Neuronal stem cell (in vitro differentiated cells): ENCODE measurements at regions not wholly inside any gene's neighbourhood (a gene's known extent, or its start where the extent isn't known, plus 50 kb on each side); places are given as distances from the start of the nearest gene placed in this dataset. TPM values are rescaled to one million over a fixed set of nuclear protein-coding genes. Genes with fewer than 3 reads are reported as not detected.

Experiments
- DNase-seq: peaks from one replicate; pipeline ENCODE4 v3.0.0-alpha.2; 2013; ENCODE audit warnings: low spot score
- H2AFZ ChIP-seq: one replicate; pipeline ENCODE4 v1.6.1; 2013; ENCODE audit warnings: mild to moderate bottlenecking, low read length, inconsistent platforms
- H2AK5ac ChIP-seq: 2 replicates; pipeline ENCODE4 v1.6.1; 2013; ENCODE audit warnings: low read depth, mild to moderate bottlenecking, inconsistent platforms, low read length, moderate library complexity, mixed read lengths
- H2BK120ac ChIP-seq: 2 replicates; pipeline ENCODE4 v1.6.1; 2013; ENCODE audit warnings: low read depth, mild to moderate bottlenecking, inconsistent platforms, low read length, moderate library complexity, mixed read lengths
- H2BK12ac ChIP-seq: one replicate; pipeline ENCODE4 v1.6.1; 2013; ENCODE audit warnings: low read length, inconsistent platforms
- H2BK15ac ChIP-seq: 2 replicates; pipeline ENCODE4 v1.6.1; 2013; ENCODE audit warnings: mild to moderate bottlenecking, low read length, inconsistent platforms, mixed read lengths
- H2BK5ac ChIP-seq: one replicate; pipeline ENCODE4 v1.6.1; 2013; ENCODE audit warnings: inconsistent platforms, mild to moderate bottlenecking, low read length, moderate library complexity
- H3K14ac ChIP-seq: one replicate; pipeline ENCODE4 v1.6.1; 2013; ENCODE audit warnings: low read length, inconsistent platforms
- H3K18ac ChIP-seq: 2 replicates; pipeline ENCODE4 v1.6.1; 2013; ENCODE audit warnings: low read length, inconsistent platforms
- H3K23ac ChIP-seq: 2 replicates; pipeline ENCODE4 v1.6.1; 2013; ENCODE audit warnings: low read depth, mild to moderate bottlenecking, mixed read lengths, low read length, inconsistent platforms; ENCODE audit not compliant: poor library complexity
- H3K27ac ChIP-seq: replicated peaks from 3 replicates; pipeline ENCODE4 v1.5.1; 2013; ENCODE audit warnings: low read length, inconsistent platforms
- H3K27me3 ChIP-seq, 3 experiments: 2 replicates each; pipeline ENCODE4 v1.6.1; 2013; ENCODE audit warnings: low read length in 3 of 3, mild to moderate bottlenecking in 2 of 3, inconsistent platforms in 1 of 3, low read depth in 1 of 3, mixed read lengths in 1 of 3, moderate library complexity in 1 of 3; ENCODE audit not compliant: control insufficient read depth in 3 of 3, insufficient read depth in 3 of 3
- H3K36me3 ChIP-seq, 2 donors: replicated peaks in 1 of 2; 2 replicates each; pipeline ENCODE4 v1.6.1; 2013; ENCODE audit warnings: low read length in 2 of 2; ENCODE audit not compliant: control insufficient read depth in 2 of 2, insufficient read depth in 2 of 2
- H3K4ac ChIP-seq: 2 replicates; pipeline ENCODE4 v1.6.1; 2013; ENCODE audit warnings: inconsistent platforms, mild to moderate bottlenecking, low read length, moderate library complexity
- H3K4me1 ChIP-seq, 2 donors: 1 replicate in 1 of 2; 2 replicates in 1 of 2; pipeline ENCODE4 v1.6.1; 2013; ENCODE audit warnings: low read length in 2 of 2, low read depth in 1 of 2; ENCODE audit not compliant: control insufficient read depth in 2 of 2, insufficient read depth in 1 of 2
- H3K4me2 ChIP-seq: one replicate; pipeline ENCODE4 v1.6.1; 2013; ENCODE audit warnings: mild to moderate bottlenecking, low read length, inconsistent platforms; ENCODE audit not compliant: insufficient read depth, poor library complexity, severe bottlenecking
- H3K4me3 ChIP-seq, 2 donors: 2 replicates each; pipeline ENCODE4 v1.5.1; 2013; ENCODE audit warnings: low read length in 2 of 2, mild to moderate bottlenecking in 2 of 2, inconsistent platforms in 1 of 2, moderate library complexity in 1 of 2
- H3K79me1 ChIP-seq: one replicate; pipeline ENCODE4 v1.6.1; 2013; ENCODE audit warnings: low read depth, mild to moderate bottlenecking, inconsistent platforms, low read length, moderate library complexity
- H3K9ac ChIP-seq: one replicate; pipeline ENCODE4 v1.6.1; 2013; ENCODE audit warnings: mild to moderate bottlenecking, low read depth, low read length, inconsistent platforms; ENCODE audit not compliant: poor library complexity
- H3K9me3 ChIP-seq, 2 donors: replicated peaks in 1 of 2; 2 replicates each; pipeline versions ENCODE3 to v1.6.1; 2013; ENCODE audit warnings: low read length in 2 of 2, mild to moderate bottlenecking in 2 of 2, inconsistent platforms in 1 of 2, low read depth in 1 of 2, mixed read lengths in 1 of 2, moderate library complexity in 1 of 2; ENCODE audit not compliant: control insufficient read depth in 2 of 2, insufficient read depth in 1 of 2
- H4K8ac ChIP-seq: one replicate; pipeline ENCODE4 v1.6.1; 2013; ENCODE audit warnings: low read depth, mild to moderate bottlenecking, inconsistent platforms, low read length, moderate library complexity
- H4K91ac ChIP-seq: one replicate; pipeline ENCODE4 v1.6.1; 2013; ENCODE audit warnings: low read length, low read depth, mild to moderate bottlenecking, inconsistent platforms; ENCODE audit not compliant: poor library complexity
- WGBS, 2 donors: extraction: QIAGEN DNeasy Blood & Tissue Kit; methylation state at CpG; one replicate each; pipeline ENCODE4 v1.1.7; 2013; ENCODE audit warnings: missing lambda C conversion rate in 2 of 2, mixed read lengths in 1 of 2; ENCODE audit not compliant: insufficient read length in 2 of 2, insufficient replicate concordance in 1 of 2; ENCODE audit errors: extremely low coverage in 2 of 2; 5-methylcytosine and 5-hydroxymethylcytosine counted together
- small RNA-seq: library from polyadenylated mRNA; stranded (forward); fragments of <200 nt; extraction: miRNeasy Mini kit (QIAGEN cat#:217004); gene quantifications from one replicate; pipeline ENCODE3, GENCODE V24; 2013; ENCODE audit not compliant: insufficient read depth

- Histone ChIP-seq H3K14ac (no peak overlapping the region), H3K4me3 (no peak overlapping the region), H3K4me2 (no peak overlapping the region), H2AK5ac (no peak overlapping the region), H3K18ac (no peak overlapping the region), H3K27ac (no peak overlapping the region), H3K4me1 (peaks cover 0 to 5% of the 10 kb centered on the region in 2 donors), H2BK5ac (no peak overlapping the region), H2BK12ac (no peak overlapping the region), H2BK120ac (no peak overlapping the region), H3K9ac (no peak overlapping the region), H3K9me3 (no peaks in the 10 kb centered on the region), H3K27me3 (no peaks in the 10 kb centered on the region), H4K91ac (no peak overlapping the region), H4K8ac (no peak overlapping the region), H3K23ac (no peak overlapping the region), H2BK15ac (no peak overlapping the region), H3K36me3 (no peaks in the 10 kb centered on the region), H3K4ac (no peak overlapping the region), H3K79me1 (no peaks in the 10 kb centered on the region), H2AFZ (no peak overlapping the region)
- DNase-seq, result no peak
- no CpG with 5 or more reads among the region's 2 CpGs for WGBS, 2 donors
Observed at GRCh38 chr17:31591924-31592323, 200.4 kb downstream of the RAB11FIP4 start.

DNA sequence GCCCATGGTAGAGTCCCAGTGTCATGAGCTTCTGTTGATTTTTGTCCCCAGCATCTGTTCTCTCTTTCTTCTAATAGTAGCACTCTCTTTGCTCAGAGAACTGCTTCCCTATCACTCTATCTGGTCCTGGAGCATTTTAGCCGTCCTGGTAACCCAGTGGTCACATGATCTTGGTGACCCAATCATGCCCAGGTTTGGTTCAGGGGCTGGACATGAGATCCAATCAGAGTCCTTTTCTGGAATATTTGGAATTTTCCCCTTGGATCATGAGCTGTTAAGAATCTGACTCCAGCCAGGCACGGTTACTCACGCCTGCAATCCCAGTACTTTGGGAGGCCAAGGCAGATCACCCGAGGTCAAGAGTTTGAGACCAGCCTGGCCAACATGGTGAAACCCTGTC, 197.0 kb downstream of the RAB11FIP4 start:
- Histone ChIP-seq H3K27ac (no peak overlapping the region), H2AK5ac (no peak overlapping the region)
- no CpG with 5 or more reads among the region's 4 CpGs for WGBS, 2 donors

DNA sequence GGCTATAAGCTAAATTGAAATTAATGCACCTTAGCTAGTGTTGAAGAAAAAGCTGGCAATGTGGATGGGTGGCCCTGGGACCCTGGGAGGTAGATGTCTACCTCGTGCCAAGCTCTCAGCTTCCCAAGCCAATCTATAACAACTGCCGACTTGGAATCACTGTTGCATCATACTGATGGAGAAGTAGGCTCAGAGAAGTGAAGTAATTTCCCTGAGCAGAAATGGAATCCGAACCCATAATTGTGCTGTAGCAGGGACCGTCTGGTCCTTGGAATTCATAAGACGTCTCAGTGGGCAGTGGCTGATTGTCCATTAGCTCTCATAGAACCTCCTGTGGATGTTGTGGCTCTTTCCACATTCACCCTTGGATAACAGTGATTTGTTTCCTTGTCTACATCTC, 196.6 kb downstream of the RAB11FIP4 start:
- no peak overlapping the region for H4K91ac ChIP-seq
- no peak overlapping the region for H2BK5ac ChIP-seq
- no peak overlapping the region for H3K9ac ChIP-seq
- no peak overlapping the region for H3K4me2 ChIP-seq
- H3K4ac ChIP-seq, result no peak overlapping the region
- no CpG with 5 or more reads among the region's 5 CpGs for WGBS, 2 donors
- H3K27me3 ChIP-seq, result no peaks in the 10 kb centered on the region
- H3K9me3 ChIP-seq, result no peaks in the 10 kb centered on the region
- no peak overlapping the region for H3K18ac ChIP-seq
- no peak overlapping the region for H3K27ac ChIP-seq
- H2BK120ac ChIP-seq, result no peak overlapping the region
- no peak overlapping the region for H4K8ac ChIP-seq
- H3K36me3 ChIP-seq, result no peaks in the 10 kb centered on the region
- H3K23ac ChIP-seq, result no peak overlapping the region
- H3K14ac ChIP-seq, result no peak overlapping the region
- H3K79me1 ChIP-seq, result peaks cover 2% of the 10 kb centered on the region
- no peak overlapping the region for H2AK5ac ChIP-seq
- DNase-seq, result no peak
- no peak overlapping the region for H2BK12ac ChIP-seq
- no peak overlapping the region for H2BK15ac ChIP-seq
- no peaks in the 10 kb centered on the region for H3K4me1 ChIP-seq
- H3K4me3 ChIP-seq, result no peak overlapping the region
- no peak overlapping the region for H2AFZ ChIP-seq

More for the DNA sequence above, 197.0 kb downstream of the RAB11FIP4 start:
- Histone ChIP-seq H3K18ac (no peak overlapping the region), H2BK120ac (no peak overlapping the region), H3K27me3 (no peaks in the 10 kb centered on the region), H3K9ac (no peak overlapping the region), H4K8ac (no peak overlapping the region), H2BK15ac (no peak overlapping the region), H3K23ac (no peak overlapping the region), H3K4ac (no peak overlapping the region), H3K4me2 (no peak overlapping the region), H3K79me1 (peaks cover 2% of the 10 kb centered on the region), H2BK5ac (no peak overlapping the region), H3K4me3 (no peak overlapping the region), H2AFZ (no peak overlapping the region), H3K9me3 (no peaks in the 10 kb centered on the region), H3K36me3 (no peaks in the 10 kb centered on the region), H3K4me1 (no peaks in the 10 kb centered on the region), H3K14ac (no peak overlapping the region), H4K91ac (no peak overlapping the region), H2BK12ac (no peak overlapping the region)
- no peak for DNase-seq

Small RNA genes in the stretch of these regions (small RNA-seq; reads per million reads assigned to genes)
- gene AC007923.3 (not detected), gene RNU6-1134P (not detected)
